CD14-positive monocyte (primary cell): ENCODE measurements at regions not wholly inside any gene's neighbourhood (a gene's known extent, or its start where the extent isn't known, plus 50 kb on each side); places are given as distances from the start of the nearest gene placed in this dataset.

Source experiments
- DNase-seq, 3 donors: peaks; one replicate each; pipeline ENCODE4 v3.0.0-alpha.2; 2011 to 2022
- H2AFZ ChIP-seq: 2 replicates; pipeline ENCODE4 v1.6.0; 2012; ENCODE audit warnings: mild to moderate bottlenecking, low read depth, low read length, inconsistent platforms; ENCODE audit not compliant: insufficient read depth, poor library complexity, severe bottlenecking
- H3K27ac ChIP-seq, 2 donors: 1 replicate in 1 of 2; 2 replicates in 1 of 2; pipeline ENCODE4 v1.5.1; 2012 to 2013; ENCODE audit warnings: low read length in 2 of 2, control low read depth in 1 of 2, inconsistent platforms in 1 of 2, low read depth in 1 of 2, mild to moderate bottlenecking in 1 of 2
- H3K27me3 ChIP-seq, 2 donors: one replicate each; pipeline versions ENCODE4 v1.6.0 to v1.6.1; 2011 to 2013; ENCODE audit warnings: low read length in 2 of 2; ENCODE audit not compliant: control insufficient read depth in 2 of 2, insufficient read depth in 2 of 2
- H3K36me3 ChIP-seq, 2 donors: replicated peaks in 1 of 2; 1 replicate in 1 of 2; 2 replicates in 1 of 2; pipeline versions ENCODE4 v1.5.1 to v1.6.1; 2012 to 2013; ENCODE audit warnings: low read length in 2 of 2, control low read depth in 1 of 2, inconsistent platforms in 1 of 2, mild to moderate bottlenecking in 1 of 2; ENCODE audit not compliant: insufficient read depth in 2 of 2, control insufficient read depth in 1 of 2
- H3K4me1 ChIP-seq, 2 donors: 1 replicate in 1 of 2; 2 replicates in 1 of 2; pipeline versions ENCODE4 v1.5.1 to v1.6.1; 2012 to 2013; ENCODE audit warnings: low read length in 2 of 2, control low read depth in 1 of 2, inconsistent platforms in 1 of 2, mild to moderate bottlenecking in 1 of 2, moderate library complexity in 1 of 2; ENCODE audit not compliant: insufficient read depth in 2 of 2, control insufficient read depth in 1 of 2
- H3K4me2 ChIP-seq: replicated peaks from 2 replicates; pipeline ENCODE3; 2012; ENCODE audit warnings: low read length, moderate library complexity, mild to moderate bottlenecking; ENCODE audit not compliant: poor library complexity, severe bottlenecking; ENCODE audit errors: extremely low read depth
- H3K4me3 ChIP-seq, 3 experiments: fragments of 200-600 bp in 1 of 3; sonication (generic) in 1 of 3; replicated peaks in 1 of 3; 1 replicate in 2 of 3; 2 replicates in 1 of 3; pipeline ENCODE4 v1.5.1; 2011 to 2013; ENCODE audit warnings: low read length in 3 of 3, mild to moderate bottlenecking in 3 of 3, control low read depth in 2 of 3, low read depth in 2 of 3, inconsistent platforms in 1 of 3, moderate library complexity in 1 of 3
- H3K79me2 ChIP-seq: 2 replicates; pipeline ENCODE4 v1.6.0; 2012; ENCODE audit warnings: mild to moderate bottlenecking, control low read depth, inconsistent platforms, low read length, moderate library complexity; ENCODE audit not compliant: insufficient read depth
- H3K9ac ChIP-seq: 2 replicates; pipeline ENCODE4 v1.6.0; 2017; ENCODE audit warnings: low read length, mild to moderate bottlenecking; ENCODE audit not compliant: insufficient read depth, poor library complexity, severe bottlenecking
- H3K9me3 ChIP-seq, 2 donors: replicated peaks in 1 of 2; 1 replicate in 1 of 2; 2 replicates in 1 of 2; pipeline versions ENCODE4 v1.5.1 to v1.6.1; 2012 to 2013; ENCODE audit warnings: low read length in 2 of 2, control low read depth in 1 of 2; ENCODE audit not compliant: control insufficient read depth in 1 of 2, insufficient read depth in 1 of 2
- H4K20me1 ChIP-seq: 2 replicates; pipeline ENCODE4 v1.6.0; 2012; ENCODE audit warnings: mild to moderate bottlenecking, low read length, control low read depth, moderate library complexity; ENCODE audit not compliant: insufficient read depth
- H3K27ac Mint-ChIP-seq, 7 donors: one replicate each; pipeline ENCODE4 v1.8.0; 2020; ENCODE audit warnings: mild to moderate bottlenecking in 7 of 7, mixed read lengths in 7 of 7, moderate library complexity in 6 of 7, inconsistent platforms in 2 of 7
- H3K27me3 Mint-ChIP-seq, 3 donors: one replicate each; pipeline ENCODE4 v1.8.0; 2021 to 2022; ENCODE audit warnings: low read depth in 3 of 3, mild to moderate bottlenecking in 3 of 3, mixed read lengths in 3 of 3, moderate library complexity in 3 of 3, inconsistent platforms in 1 of 3
- H3K36me3 Mint-ChIP-seq, 2 donors: one replicate each; pipeline ENCODE4 v1.8.0; 2020; ENCODE audit warnings: mixed read lengths in 2 of 2, inconsistent platforms in 1 of 2, mild to moderate bottlenecking in 1 of 2
- H3K4me1 Mint-ChIP-seq: one replicate; pipeline ENCODE4 v1.8.0; 2020; ENCODE audit warnings: mild to moderate bottlenecking, mixed read lengths
- H3K4me3 Mint-ChIP-seq, 2 donors: one replicate each; pipeline ENCODE4 v1.8.0; 2020; ENCODE audit warnings: mild to moderate bottlenecking in 2 of 2, mixed read lengths in 2 of 2, moderate library complexity in 1 of 2
- H3K9me3 Mint-ChIP-seq, 7 donors: one replicate each; pipeline ENCODE4 v1.8.0; 2020 to 2022; ENCODE audit warnings: mixed read lengths in 7 of 7, mild to moderate bottlenecking in 6 of 7, moderate library complexity in 6 of 7, inconsistent platforms in 2 of 7
- WGBS: methylation state at CpG from one replicate; pipeline ENCODE4 v1.1.5; 2013; ENCODE audit warnings: missing lambda C conversion rate; ENCODE audit not compliant: insufficient coverage; 5-methylcytosine and 5-hydroxymethylcytosine counted together
- intact Hi-C, 2 donors: fragments of 100-400 bp; cut with micrococcal nuclease; formaldehyde crosslinking; loops; one replicate each; pipeline versions ENCODE4 v1.15.0 to v1.15.1; 2023
- TF ChIP-seq, protein P1 (sequence below): fragments of 200-600 bp; IDR thresholded peaks from one replicate; pipeline ENCODE4 v1.8.0; 2022; ENCODE audit warnings: antibody characterized with exemption, mild to moderate bottlenecking

GRCh38 chr14:31963587-31963986 lies 113.5 kb upstream of the ARHGAP5 start:
- Histone ChIP-seq H3K9me3 (peaks cover 0 to 3% of the 10 kb centered on the region in 2 donors), H4K20me1 (no peaks in the 10 kb centered on the region), H3K4me2 (no peak overlapping the region), H3K9ac (no peak overlapping the region), H3K79me2 (no peaks in the 10 kb centered on the region), H2AFZ (no peak overlapping the region), H3K4me1 (peaks cover 0 to 6% of the 10 kb centered on the region in 2 donors), H3K27me3 (no peaks in the 10 kb centered on the region), H3K4me3 (no peak overlapping the region), H3K27ac (no peak overlapping the region), H3K36me3 (no peaks in the 10 kb centered on the region)
- H3K27me3 Mint-ChIP-seq = peaks cover 0 to 3% (median 0%) of the 10 kb centered on the region in 3 donors
- peaks cover 3% of the 10 kb centered on the region for H3K4me1 Mint-ChIP-seq
- intact Hi-C loops = no loop called here
- H3K27ac Mint-ChIP-seq = no peak overlapping the region
- no peak overlapping the region for H3K4me3 Mint-ChIP-seq
- no peaks in the 10 kb centered on the region for H3K36me3 Mint-ChIP-seq
- WGBS = no CpG with 5 or more reads among the region's 2 CpGs
- TF ChIP-seq, protein P1, sequence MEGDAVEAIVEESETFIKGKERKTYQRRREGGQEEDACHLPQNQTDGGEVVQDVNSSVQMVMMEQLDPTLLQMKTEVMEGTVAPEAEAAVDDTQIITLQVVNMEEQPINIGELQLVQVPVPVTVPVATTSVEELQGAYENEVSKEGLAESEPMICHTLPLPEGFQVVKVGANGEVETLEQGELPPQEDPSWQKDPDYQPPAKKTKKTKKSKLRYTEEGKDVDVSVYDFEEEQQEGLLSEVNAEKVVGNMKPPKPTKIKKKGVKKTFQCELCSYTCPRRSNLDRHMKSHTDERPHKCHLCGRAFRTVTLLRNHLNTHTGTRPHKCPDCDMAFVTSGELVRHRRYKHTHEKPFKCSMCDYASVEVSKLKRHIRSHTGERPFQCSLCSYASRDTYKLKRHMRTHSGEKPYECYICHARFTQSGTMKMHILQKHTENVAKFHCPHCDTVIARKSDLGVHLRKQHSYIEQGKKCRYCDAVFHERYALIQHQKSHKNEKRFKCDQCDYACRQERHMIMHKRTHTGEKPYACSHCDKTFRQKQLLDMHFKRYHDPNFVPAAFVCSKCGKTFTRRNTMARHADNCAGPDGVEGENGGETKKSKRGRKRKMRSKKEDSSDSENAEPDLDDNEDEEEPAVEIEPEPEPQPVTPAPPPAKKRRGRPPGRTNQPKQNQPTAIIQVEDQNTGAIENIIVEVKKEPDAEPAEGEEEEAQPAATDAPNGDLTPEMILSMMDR = no peak
- peaks cover 0 to 15% (median 9%) of the 10 kb centered on the region in 7 donors for H3K9me3 Mint-ChIP-seq
- no peak for DNase-seq

GRCh38 chr14:31964490-31964889 lies 112.6 kb upstream of the ARHGAP5 start:
- no peak overlapping the region for H3K4me3 ChIP-seq
- H3K79me2 ChIP-seq = no peaks in the 10 kb centered on the region
- H3K9ac ChIP-seq = no peak overlapping the region
- peaks cover 5% of the 10 kb centered on the region for H3K4me1 Mint-ChIP-seq
- no peaks in the 10 kb centered on the region for H3K36me3 ChIP-seq
- H3K4me1 ChIP-seq = peaks cover 0 to 6% of the 10 kb centered on the region in 2 donors
- H3K27ac ChIP-seq = no peak overlapping the region
- no peak overlapping the region for H2AFZ ChIP-seq
- TF ChIP-seq, protein P1 = no peak
- no peak overlapping the region for H3K27ac Mint-ChIP-seq
- no peak overlapping the region for H3K4me2 ChIP-seq
- peaks cover 0 to 15% (median 7%) of the 10 kb centered on the region in 7 donors for H3K9me3 Mint-ChIP-seq
- no peaks in the 10 kb centered on the region for H4K20me1 ChIP-seq
- H3K4me3 Mint-ChIP-seq = no peak overlapping the region
- peaks cover 0 to 2% (median 0%) of the 10 kb centered on the region in 3 donors for H3K27me3 Mint-ChIP-seq
- no peak for DNase-seq
- H3K27me3 ChIP-seq = no peaks in the 10 kb centered on the region
- 79% methylated on average over 4 of the region's 6 CpGs for WGBS
- H3K36me3 Mint-ChIP-seq = no peaks in the 10 kb centered on the region
- H3K9me3 ChIP-seq = peaks cover 0 to 3% of the 10 kb centered on the region in 2 donors
- intact Hi-C loops = no loop called here
